Coronary artery (tissue), 2 donors: ENCODE measurements at regions not wholly inside any gene's neighbourhood (a gene's known extent, or its start where the extent isn't known, plus 50 kb on each side); places are given as distances from the start of the nearest gene placed in this dataset.
A peak's percentile ranks its signal among the peaks of the same experiment; 100 is the strongest.

Experiments
- DNase-seq: peaks from one replicate; pipeline ENCODE4 v3.0.0-alpha.2; 2017; ENCODE audit warnings: low spot score
- H3K27ac ChIP-seq, 2 donors: fragments of 200-600 bp; sonication (generic); one replicate each; pipeline ENCODE4 v1.5.1; 2016 to 2019
- H3K4me3 ChIP-seq: fragments of 200-600 bp; sonication (generic); 2 replicates; pipeline ENCODE4 v1.5.1; 2016; ENCODE audit warnings: mild to moderate bottlenecking, moderate library complexity
- CTCF ChIP-seq: fragments of 200-600 bp; sonication (generic); IDR thresholded peaks from one replicate; pipeline ENCODE4 v1.5.1; 2019; ENCODE audit warnings: antibody characterized with exemption

DNA sequence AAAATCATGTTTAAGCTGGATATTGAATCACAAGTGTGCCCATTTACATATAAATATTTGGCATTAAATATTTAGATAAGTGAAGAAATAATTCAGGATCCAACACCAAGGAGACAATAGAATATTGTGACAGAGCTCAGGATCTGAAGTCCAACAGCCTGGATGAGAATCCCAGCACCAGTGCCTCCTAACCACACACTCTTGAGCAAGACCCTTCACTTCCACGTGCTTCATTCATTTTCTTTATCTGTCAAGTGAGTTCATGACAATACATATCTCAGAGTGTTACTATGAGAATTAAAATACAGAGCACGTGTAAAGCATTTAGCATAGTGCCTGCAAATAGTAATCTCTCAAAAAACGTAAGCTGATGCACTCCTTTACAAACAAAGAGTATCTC lies 78.4 kb upstream of the IKZF1 start:
- DNase-seq, result no peak
- Histone ChIP-seq H3K4me3 (no peak overlapping the region), H3K27ac (no peak overlapping the region)
- TF ChIP-seq CTCF, result no peak

DNA sequence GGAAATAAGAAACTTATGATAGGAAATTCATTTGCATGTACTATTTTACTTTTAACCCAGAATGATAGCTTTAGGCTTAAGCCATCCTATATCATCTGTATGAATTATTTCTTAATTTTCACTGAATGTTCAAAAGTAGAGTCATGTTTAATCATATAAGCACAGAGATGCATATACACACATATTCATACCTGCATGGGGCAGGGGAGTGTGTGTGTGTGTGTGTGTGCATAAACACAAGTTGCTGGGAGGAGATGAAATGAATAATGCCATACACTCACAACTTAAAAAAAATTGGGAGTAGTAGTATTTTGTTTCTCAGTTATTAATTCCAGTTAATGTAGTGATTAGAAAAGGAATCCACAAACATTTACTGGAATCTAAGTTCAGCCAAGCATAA lies 83.1 kb upstream of the IKZF1 start:
- no peak overlapping the region for H3K27ac ChIP-seq
- no peak for DNase-seq
- TF ChIP-seq CTCF, result no peak
- H3K4me3 ChIP-seq, result no peak overlapping the region

DNA sequence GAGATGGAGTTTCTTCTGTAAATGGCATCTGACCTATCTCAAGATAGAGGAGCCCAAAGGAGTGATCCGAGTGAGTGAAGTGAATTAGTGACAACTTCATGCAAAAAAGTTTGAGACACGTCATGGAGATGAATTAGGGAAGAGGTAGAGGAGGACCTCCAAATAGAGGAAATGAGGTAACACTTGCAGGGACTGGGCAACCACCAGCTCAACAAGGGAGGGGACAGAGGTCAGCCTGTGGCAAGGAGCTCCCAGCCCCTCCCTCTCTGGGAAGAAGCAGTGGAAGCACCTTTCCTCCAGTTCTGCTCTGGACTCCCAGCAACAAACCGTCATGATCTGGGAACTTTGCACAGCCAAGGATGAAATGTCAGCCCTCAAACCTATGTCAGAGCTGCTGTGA lies 83.5 kb upstream of the IKZF1 start:
- Histone ChIP-seq H3K4me3 (no peak overlapping the region), H3K27ac (no peak overlapping the region)
- DNase-seq, result peak; percentile 41
- TF ChIP-seq CTCF, result no peak

GRCh38 chr7:50220273-50220672 lies 84.2 kb upstream of the IKZF1 start:
- no peak for DNase-seq
- Histone ChIP-seq H3K27ac (no peak overlapping the region), H3K4me3 (no peak overlapping the region)
- no peak for TF ChIP-seq CTCF

DNA sequence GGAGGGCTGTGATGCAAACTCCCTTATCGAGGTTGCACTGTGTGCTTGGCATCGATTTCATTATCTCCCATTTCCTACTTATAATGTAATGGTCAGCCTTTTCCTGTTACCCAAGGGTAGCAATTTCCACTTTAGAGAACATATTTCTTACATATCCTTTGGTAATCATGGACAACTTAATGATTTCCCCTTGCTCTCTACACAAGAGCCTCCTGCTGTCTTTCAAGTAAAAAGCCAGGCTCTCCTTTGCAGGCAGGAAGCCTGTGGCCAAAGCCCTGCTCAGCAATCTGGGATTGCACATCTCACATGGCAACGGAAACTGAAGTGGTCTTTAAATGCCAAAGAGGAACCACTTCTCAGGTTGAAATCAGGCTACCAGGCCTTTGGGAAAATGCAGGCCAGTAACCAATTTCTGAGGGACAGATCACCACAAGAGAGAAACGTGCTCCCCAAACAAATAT lies 86.7 kb upstream of the IKZF1 start:
- no peak for TF ChIP-seq CTCF
- Histone ChIP-seq H3K4me3 (no peak overlapping the region), H3K27ac (no peak overlapping the region)
- DNase-seq, result peak; percentile 52

GRCh38 chr7:50217401-50217800 lies 87.1 kb upstream of the IKZF1 start:
- no peak overlapping the region for H3K4me3 ChIP-seq
- TF ChIP-seq CTCF, result no peak
- no peak for DNase-seq
- H3K27ac ChIP-seq, result no peak overlapping the region

GRCh38 chr7:50216626-50217025 lies 87.9 kb upstream of the IKZF1 start:
- DNase-seq, result no peak
- no peak overlapping the region for H3K27ac ChIP-seq
- H3K4me3 ChIP-seq, result no peak overlapping the region
- TF ChIP-seq CTCF, result no peak
